Inflammatory macrophage (primary cell): ENCODE measurements at regions not wholly inside any gene's neighbourhood (a gene's known extent, or its start where the extent isn't known, plus 50 kb on each side); places are given as distances from the start of the nearest gene placed in this dataset.
A peak's percentile ranks its signal among the peaks of the same experiment; 100 is the strongest.

Source experiments
- DNase-seq, 2 donors: peaks; one replicate each; pipeline ENCODE4 v3.0.0-alpha.2; 2020 to 2022

- no peak for DNase-seq
Observed at GRCh38 chr3:94179059-94179458, 116.2 kb downstream of the NSUN3 start.

DNA sequence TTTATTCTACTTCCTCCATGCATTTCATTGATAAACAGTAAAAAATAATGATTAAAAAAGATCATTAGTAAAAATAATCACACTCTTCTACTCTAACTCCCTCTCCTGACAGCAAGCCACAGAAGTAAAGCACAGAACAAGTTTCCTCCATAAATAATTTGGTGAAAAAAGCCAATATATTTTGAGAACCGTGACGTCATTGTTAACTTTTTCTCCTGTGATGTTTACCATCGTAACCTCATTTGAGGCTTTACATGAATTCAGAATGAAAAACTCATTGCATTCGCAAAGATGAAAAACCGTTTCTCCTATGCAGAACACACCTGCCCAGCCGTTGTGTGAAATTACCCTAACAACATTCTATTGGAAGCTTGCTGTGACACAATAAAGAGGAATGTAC is 120.7 kb downstream of the NSUN3 start:
- DNase-seq, result no peak

DNA sequence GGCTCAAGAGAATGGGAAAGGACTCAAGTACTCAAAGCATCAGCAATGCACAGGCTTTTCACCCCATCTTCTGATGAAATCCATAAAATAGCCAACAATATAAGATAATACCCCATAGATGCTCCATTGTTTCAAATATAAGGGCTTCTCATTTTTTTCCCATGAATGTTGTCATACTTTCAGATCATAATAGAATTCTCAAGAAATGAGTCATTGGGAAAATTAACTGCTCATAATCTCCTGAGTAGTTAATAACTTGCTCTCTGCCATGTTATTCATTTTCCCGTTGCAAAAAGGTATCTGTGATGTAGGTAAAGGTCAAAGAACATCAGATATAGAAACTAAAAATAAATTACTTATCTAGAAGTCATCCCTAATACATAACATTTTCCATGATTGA is 121.9 kb downstream of the NSUN3 start:
- DNase-seq, result no peak

GRCh38 chr3:94185753-94186152 is 122.9 kb downstream of the NSUN3 start:
- DNase-seq, result no peak

DNA sequence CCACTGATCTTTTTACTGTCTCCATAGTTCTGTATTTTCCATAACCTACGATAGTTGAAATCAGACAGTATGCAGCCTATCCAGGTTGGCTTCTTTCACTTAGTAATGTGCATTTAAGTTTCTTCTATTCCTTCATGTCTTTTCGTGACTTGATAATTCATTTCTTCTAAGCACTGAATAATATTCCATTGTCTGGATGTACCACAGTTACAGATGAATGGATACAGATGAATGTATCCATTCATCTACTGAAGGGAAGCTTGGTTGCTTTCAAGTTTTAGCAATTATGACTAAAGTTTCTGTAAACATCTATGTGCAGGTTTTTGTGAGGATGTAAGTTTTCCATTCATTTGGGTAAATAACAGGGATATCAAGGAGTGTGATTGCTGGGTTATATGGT is 124.8 kb downstream of the NSUN3 start:
- DNase-seq, result no peak

- no peak for DNase-seq
Observed at GRCh38 chr3:94195381-94195780, 132.5 kb downstream of the NSUN3 start.

DNA sequence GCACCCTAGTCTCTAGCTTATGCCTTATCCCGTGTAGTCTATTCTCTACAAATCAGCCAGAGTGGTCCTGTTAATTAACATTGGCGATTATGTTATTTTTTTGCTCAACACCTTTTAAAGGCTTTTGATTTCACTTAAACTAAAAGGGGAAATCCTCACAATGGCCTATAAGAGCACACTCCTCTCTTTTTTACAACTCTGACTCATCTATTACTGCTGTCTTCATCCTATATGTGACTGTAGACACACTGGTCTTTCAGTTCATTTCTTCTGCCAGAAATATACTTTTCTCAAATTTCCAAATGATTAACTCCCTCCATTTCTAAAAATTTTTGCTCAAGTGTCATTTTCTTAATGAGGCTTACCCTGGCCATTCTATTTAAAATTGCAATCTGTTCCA is 143.4 kb downstream of the NSUN3 start:
- no peak for DNase-seq

DNA sequence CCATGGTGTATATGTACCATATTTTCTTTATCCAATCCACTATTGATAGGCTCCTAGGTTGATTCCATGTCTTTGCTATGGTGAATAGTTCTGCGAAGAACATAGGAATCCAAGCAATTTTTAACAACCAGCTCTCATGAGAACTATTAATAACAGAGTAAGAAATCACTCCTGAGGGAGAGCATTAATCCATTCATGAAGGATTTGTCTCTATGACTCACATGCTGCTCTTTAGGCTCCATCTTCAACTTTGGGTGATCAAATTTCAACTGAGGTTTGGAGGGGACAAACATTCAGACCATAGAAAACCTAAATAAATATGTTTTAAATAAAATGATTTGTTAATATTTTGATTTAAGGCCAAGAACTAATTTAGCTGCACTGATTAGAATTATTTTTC is 147.4 kb downstream of the NSUN3 start:
- DNase-seq, result no peak

- no peak for DNase-seq
Observed at GRCh38 chr3:94217406-94217805, 154.5 kb downstream of the NSUN3 start.

GRCh38 chr3:94220426-94220825 is 157.6 kb downstream of the NSUN3 start:
- no peak for DNase-seq

DNA sequence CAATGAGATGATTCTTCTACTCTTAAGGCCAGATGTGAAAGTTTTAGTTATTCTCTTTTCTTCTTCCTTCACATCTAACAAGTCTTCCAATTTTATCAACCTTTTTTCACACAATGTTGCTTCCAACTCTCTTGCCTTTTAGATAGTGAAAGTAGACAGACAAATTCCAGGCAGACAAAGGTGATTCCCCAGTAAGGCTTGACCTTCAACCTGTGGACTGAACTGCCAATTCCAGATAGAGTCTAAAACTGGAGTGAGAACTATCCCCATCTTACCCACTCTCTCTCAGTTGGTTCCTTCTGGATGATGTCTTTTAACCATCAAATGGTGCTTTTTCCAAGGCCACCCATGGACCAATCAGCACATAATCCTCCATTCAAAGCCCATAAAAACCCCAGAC is 159.0 kb downstream of the NSUN3 start:
- no peak for DNase-seq

- DNase-seq, result no peak
Observed at GRCh38 chr3:94225148-94225865, 162.4 kb downstream of the NSUN3 start.

- no peak for DNase-seq
Observed at GRCh38 chr3:94226078-94226477, 163.2 kb downstream of the NSUN3 start.

GRCh38 chr3:94232921-94233320 is 170.1 kb downstream of the NSUN3 start:
- no peak for DNase-seq

DNA sequence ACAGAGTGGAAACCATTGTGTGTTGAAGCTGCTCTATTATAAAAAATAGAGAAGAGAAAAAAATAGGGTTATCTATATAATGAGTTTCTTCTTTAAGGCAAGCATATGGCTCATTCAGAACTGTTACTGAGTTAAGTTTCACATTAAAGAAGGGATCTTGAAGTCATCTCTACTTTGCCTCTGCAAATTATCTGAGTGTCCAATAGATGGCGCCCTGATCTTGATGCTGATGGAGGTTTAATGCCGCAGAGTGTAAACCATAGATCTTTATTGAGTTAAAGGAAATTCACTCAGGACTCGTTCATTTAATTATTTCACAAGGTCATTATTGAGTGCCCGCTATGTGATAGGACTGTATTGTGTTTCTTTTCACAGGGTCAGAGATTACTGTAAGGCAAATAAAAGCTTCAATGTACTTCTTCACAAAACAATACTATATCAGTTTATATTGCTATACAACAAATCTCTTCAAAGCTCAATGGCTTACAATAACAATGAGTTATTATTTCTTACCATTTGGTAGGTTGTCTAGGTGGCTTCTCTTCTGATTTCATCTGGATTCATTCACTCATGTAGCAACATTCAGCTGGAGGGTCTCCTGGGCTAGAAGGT is 171.4 kb downstream of the NSUN3 start:
- peak; percentile 6 to 31 for DNase-seq

DNA sequence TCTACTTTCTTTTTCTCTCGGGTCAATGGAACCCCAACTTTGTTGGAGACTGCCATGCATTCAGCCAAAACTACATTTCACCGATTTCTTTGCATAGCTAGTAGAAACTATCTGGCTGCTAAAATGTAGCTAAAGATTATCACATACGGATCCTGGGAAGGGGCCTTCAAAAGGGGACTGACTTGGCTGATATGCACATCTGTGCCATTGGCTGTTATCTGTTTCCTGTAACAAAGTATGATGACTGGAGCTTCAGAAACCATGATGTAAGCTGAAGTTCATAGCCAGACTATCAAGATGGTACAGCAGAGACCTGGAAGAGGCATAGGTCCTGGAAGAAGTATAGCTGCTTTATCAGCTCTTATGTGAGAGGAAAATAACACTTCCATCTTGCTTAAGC is 179.1 kb downstream of the NSUN3 start:
- no peak for DNase-seq

DNA sequence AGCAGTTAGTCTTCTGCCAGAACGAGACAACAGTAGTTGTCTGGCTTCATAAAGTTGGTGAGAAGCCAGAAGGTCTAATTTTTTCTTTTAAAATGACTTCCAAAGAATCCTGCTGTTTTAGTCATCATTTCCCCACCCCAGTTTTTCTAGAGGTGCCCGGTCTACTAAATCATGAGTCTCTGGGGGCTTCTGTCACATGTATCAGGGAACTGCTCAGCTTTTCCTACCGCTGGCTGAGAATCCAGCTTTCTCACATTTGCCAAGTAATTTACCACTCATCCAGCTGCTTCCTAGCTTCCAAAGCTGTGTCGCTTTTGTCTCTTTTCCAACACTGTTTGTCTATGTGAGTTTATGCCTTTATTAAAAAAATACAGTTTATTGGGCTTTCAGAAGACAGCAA is 183.3 kb downstream of the NSUN3 start:
- no peak for DNase-seq

DNA sequence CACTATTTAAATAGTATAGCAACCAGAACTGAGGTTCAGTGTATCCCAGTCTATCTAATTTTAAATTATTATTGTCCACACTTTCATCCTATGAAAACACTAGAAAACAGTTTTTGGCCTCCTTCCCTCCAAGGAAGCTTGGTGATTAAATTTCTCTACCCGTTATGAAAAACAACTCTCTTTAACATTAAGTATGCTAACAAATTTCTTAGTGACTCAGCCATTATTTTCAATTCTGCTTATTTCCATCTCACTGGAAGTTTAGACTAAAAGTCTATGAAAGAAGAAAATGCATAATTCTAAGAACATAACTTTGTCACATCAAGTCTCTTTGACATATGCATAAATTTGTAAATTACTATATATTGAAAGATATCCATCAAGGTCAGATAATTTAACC is 185.2 kb downstream of the NSUN3 start:
- no peak for DNase-seq

DNA sequence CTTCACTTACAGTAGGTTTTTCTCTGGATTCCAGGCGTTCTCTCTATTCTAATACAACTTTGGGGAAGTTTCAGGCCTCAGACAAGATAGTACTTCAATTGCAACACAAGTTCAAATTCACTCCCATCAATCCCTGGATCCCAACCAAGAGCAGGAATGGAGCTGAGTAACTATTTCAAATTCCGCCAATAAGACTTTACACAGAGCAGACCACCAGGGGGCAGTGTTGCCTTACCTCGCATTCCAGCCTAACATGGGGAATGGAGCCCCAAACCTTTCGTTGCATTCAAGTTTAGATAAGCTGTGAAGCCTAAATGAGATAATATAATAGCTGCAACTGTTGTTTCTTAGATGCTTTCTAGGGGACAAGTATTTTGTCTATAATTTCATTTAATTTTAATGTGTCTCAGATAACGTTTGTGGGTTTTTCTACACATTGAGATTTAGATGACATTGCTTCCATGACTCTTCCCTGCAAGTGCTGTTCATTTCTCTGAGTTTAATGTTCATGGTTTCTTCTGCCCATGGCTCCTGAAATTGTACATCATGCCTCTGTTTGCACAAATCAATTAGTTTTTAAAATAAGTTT is 186.7 kb downstream of the NSUN3 start:
- peak; percentile 39 to 69 for DNase-seq

DNA sequence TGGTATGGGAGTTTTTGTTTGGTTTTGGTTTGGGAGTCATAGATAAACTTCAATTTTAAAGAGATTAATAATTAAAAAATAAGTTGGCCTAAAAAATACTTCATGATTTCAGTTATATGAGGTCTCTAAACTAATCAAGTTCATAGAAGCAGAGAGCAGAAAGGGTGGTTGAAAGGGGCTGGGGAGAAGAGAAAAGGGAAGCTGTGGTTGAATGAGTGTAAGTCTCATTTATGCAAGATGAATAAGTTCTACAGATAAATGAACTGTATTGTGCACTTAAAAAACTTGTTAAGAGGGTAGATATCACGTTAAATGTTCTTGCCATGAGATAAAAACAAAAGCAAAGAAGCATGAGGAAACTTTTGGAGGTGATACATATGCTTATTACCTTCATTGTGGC is 188.7 kb downstream of the NSUN3 start:
- DNase-seq, result no peak

DNA sequence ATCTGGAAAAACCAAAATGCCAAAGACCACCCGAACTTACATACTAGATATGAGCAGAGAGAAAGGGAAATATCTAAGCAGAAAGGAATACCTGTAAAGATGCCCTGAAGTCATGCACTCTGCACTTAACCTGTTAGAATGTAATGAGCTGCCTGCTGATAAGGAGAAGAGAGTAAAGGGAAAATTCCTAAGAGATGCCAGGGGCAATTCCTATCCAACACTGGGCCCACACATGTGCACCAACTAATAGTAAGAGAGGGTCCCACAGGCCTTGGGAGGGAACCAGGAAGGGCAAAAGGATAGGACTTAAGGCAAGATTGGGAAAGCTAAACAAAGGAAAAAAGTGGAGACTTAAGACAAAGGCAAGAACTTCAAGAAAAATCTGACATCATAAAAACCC is 189.5 kb downstream of the NSUN3 start:
- DNase-seq, result no peak

DNA sequence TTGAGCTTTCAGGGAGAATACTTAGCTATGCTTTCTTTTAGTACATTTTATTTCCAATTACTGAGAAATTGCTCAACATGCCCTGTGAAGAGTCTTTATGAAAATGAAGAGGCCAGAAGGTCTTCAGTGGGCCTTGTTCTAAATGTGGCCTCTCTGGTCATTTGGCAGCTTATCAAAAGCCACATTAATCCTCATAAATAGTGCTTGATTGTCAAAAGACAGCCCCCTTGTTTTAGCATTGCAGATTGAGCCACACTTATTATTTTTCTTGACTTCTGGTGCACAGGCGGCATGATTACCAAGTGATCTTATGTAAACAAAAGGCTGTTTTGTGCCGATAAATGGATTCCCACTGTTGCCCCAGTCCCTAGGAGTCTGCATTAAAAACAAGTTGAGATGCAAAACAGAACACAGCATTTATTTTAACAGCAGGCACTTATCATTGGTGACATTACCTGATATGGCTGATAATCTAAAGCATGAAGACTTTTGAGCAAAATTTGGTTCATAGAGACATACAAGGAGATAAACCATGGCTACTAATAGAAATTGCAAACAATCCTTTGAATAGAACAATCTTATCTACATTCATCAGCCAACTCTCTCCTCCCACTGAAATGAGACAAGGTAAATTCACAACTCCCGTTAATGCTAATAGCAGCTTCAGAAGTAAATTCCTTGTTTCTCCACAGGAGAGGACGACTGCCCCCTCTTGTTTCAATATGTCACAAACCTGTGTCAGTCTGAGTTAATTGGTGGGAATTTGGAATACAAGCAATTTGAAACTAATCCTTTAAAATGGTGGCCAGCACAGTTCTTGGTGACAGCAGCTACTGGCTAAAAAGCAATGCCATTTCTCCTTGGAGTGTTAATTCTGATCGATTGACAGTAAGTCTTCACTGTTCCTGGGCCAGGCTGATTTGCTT is 194.3 kb downstream of the NSUN3 start:
- DNase-seq, result no peak

DNA sequence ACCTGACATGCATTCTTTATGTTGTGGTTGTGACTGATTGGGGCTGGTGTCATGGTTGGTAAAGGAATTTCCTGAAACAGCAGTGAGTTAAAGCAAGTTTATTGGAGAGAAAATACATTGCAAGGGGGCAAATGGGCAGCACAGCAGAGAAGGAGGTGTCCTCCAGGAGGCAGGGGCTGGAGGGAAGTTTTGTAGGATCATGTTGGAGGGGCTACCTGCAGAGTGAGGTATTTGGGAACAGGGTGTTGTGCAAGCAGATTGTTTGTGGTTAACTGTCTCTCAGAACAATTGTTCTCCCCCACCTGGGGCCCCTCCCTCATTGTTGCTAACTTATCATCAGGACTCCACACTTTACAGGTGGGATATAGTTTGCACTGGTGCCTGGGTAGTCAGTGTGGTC is 196.0 kb downstream of the NSUN3 start:
- no peak for DNase-seq
